Transverse colon (tissue), 4 donors: ENCODE measurements at regions not wholly inside any gene's neighbourhood (a gene's known extent, or its start where the extent isn't known, plus 50 kb on each side); places are given as distances from the start of the nearest gene placed in this dataset.

ENCODE experiments used
- CTCF ChIP-seq, 5 experiments: fragments of 200-600 bp in 3 of 5; fragments of 450-650 bp in 2 of 5; sonication (generic) in 3 of 5; IDR thresholded peaks; 1 replicate in 2 of 5; 2 replicates in 3 of 5; pipeline ENCODE4 v1.5.1; 2016 to 2017; ENCODE audit warnings: antibody characterized with exemption in 5 of 5, inconsistent platforms in 3 of 5, mild to moderate bottlenecking in 2 of 5, moderate library complexity in 1 of 5
- EP300 ChIP-seq: sonication (generic); formaldehyde crosslinking; IDR thresholded peaks from one replicate; pipeline ENCODE4 v1.6.1; 2017; ENCODE audit warnings: antibody characterized with exemption, low read depth
- POLR2A ChIP-seq: fragments of 450-650 bp; IDR thresholded peaks from one replicate; pipeline ENCODE4 v1.6.1; 2016; ENCODE audit warnings: antibody characterized with exemption, mild to moderate bottlenecking, moderate library complexity
- POLR2AphosphoS5 ChIP-seq, 3 donors: sonication (generic); formaldehyde crosslinking; IDR thresholded peaks; one replicate each; pipeline ENCODE4 v1.6.1; 2016; ENCODE audit warnings: antibody characterized with exemption in 3 of 3

DNA sequence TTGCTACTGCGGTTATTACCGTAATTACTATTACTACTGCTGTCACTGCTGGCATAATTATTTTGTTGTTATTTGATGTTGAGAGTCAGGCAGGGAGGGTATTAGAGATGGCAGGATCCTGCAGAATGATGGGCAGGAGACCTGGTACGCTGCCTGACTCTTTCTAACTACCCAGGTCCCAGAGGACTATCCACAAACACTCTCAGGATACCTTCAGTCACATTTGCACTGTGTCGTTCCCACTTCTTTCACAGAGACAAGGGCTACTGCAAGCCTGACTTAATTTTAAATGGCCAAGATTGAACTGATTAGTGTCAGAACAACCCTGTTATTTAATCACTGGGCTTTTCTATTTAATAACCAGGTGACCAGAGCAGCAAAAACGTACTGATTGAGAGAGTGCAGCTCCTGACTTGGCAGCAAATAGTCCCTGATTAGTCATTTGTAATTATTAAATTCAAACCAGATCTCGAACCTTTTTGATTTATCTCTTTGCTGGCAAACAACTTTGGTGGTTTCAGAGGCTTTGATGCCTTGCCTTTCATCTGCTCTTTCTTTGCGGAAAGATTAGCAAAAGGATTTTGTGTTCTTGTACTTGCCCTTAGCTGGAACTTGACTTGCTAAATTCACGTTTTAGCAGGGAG is 88.8 kb upstream of the ARHGEF3 start:
- TF ChIP-seq POLR2A (no peak), CTCF (IDR thresholded peaks at IDR 0.05) (no peak), POLR2AphosphoS5 (IDR thresholded peaks at IDR 0.05) (no peak), EP300 (no peak)
